Activated T-helper 9 cell treated with anti-CD3 and anti-CD28 coated beads, Interleukin-2, amount 50 U/mL, for 16 hours (primary cell): ENCODE measurements at regions not wholly inside any gene's neighbourhood (a gene's known extent, or its start where the extent isn't known, plus 50 kb on each side); places are given as distances from the start of the nearest gene placed in this dataset.

Experiments used
- DNase-seq: peaks from one replicate; pipeline ENCODE4 v3.0.0-alpha.2; 2020; ENCODE audit warnings: low read depth

- no peak for DNase-seq
Observed at GRCh38 chr11:119490253-119491006, 67.5 kb upstream of the THY1 start.

- no peak for DNase-seq
Observed at GRCh38 chr11:119489087-119489486, 66.1 kb upstream of the THY1 start.

- DNase-seq: no peak
Observed at GRCh38 chr11:119488256-119488995, 65.5 kb upstream of the THY1 start.

GRCh38 chr11:119486691-119487259 is 63.8 kb upstream of the THY1 start:
- DNase-seq: no peak

GRCh38 chr11:119486016-119486415 is 63.0 kb upstream of the THY1 start:
- DNase-seq: no peak

DNA sequence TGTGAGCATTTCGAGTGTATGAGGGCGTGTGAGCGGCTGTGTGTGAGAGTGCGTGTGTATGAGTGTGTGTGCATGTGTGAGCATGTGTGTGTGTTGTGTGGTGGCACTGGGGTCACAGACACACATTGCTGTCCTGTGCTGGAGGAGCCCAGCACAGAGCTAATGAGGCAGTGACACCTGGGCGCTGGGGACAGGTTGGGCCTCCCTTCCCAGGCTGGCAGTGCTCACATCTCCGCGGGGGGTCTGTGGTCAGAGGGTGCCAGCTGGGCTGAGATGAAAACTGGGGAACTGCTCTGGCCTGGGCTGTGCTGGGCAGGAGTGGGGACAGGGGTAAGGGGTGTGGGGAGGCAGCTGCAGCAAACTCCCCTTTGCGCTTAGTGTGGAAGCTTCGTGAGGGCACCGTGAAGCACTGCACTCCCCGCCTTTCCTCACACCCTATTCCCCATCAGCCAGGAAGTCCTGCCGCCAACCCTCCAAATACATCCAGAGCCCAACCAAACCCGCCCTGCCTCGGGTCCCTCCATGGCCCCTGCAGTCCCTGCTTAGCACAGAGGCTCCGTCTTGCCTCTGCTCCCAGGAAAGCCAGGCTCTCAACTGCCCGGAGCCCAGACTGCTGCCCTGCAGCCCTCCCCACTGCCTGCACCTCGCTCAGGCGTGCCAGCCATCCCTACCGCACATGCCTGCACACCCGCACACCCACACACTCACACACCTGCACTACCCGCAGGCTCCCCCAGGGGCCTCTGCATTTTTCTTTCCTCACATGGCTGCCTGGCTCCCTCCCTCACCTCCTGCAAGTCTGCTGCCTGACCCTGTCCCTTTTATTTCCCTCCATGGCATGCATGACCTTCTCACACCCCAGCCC is 62.0 kb upstream of the THY1 start:
- DNase-seq: no peak

GRCh38 chr11:119483881-119484371 is 61.0 kb upstream of the THY1 start:
- no peak for DNase-seq

DNA sequence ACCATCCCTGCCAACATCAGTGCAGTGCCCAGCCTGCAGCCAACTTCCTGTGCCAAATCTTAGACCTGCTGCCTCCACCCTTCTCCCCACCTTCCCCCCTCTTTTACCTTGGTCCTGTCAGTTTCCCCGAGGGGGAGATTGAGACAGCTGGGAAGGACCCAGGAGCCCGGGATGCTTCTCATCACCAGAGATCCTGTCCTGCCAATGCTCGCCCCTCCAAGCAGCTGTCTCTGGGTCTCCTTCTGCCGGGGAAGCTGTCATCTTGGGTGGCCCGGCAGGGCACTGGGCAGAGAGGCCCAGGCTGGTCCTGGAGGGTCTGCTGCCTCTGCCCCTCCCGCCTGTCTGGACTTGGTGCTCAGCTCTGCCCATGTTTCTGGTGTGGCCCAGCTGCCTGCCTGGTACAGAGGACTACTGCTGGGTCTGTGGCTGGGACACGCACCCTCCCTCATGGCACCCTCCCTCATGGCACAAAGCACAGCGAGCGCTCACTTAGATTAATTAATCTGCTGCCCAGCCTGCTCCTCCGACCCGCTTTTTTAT is 60.4 kb upstream of the THY1 start:
- DNase-seq: no peak

GRCh38 chr11:119482521-119483011 is 59.6 kb upstream of the THY1 start:
- no peak for DNase-seq

DNA sequence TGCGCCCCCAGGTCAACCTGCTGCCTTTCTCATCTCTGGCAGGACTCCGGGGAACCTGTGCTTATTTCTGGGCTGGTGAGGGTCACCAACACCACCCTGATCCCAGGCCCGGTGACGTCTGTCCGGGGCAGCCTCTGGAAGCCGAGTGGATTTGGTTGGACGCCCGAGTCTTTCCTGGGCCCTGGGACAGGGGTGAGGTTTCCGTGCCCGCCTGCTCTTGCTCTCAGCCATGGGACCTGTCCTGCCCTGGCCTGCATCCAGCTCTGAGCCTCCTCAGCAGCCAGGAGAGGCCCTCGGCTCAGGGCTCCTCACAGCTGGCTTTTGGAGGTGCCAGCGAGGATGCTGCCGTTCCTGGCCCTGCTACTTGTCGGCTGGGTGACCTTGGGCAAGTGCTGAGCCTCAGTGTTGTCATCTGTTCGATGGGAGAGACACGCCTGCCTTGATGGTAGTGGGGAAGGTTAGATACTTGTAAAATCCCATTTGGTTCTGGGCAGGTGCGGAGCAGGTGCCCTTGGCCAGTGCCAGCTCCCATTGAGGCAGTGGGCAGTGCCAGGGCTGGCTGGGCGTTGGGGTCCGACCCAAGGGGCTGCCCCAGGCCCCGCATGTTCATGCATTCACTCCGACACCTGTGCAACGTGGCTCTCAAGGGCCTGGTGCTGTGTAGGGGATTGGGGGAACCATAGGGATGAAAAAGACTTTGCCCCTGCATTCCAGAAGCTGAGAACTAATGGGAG is 58.9 kb upstream of the THY1 start:
- DNase-seq: no peak

DNA sequence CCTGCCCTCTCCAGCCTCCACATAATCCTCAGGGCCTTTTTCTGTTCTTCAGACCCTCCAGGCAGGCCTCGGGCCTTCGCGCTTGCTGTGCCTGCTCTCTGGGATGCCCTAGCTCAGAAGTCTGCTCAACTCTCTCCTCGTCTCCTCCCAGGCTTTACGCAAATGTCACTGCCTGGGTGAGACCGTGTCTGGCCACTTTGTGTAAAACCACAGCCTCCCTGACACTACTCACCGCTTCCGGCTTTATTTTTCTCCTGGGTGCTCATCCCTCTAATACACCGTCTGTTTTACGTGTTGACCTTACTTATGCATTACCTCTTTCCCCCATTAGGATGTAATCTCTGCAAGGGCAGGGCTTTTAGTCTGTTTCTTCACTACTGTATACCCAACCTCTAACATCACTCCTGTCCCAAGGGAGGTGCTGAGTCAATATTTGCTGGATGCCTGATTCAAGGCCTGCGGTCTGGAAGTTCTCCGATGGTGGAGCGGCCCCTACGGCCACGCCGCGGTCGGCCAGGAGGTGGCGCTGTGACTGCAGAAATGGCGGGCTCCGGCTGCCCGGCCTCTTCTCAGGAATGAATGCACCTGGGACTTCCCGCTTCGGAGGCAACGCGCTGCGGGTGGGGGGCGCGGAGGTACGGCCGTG is 58.2 kb upstream of the THY1 start:
- DNase-seq: peak; percentile 50

DNA sequence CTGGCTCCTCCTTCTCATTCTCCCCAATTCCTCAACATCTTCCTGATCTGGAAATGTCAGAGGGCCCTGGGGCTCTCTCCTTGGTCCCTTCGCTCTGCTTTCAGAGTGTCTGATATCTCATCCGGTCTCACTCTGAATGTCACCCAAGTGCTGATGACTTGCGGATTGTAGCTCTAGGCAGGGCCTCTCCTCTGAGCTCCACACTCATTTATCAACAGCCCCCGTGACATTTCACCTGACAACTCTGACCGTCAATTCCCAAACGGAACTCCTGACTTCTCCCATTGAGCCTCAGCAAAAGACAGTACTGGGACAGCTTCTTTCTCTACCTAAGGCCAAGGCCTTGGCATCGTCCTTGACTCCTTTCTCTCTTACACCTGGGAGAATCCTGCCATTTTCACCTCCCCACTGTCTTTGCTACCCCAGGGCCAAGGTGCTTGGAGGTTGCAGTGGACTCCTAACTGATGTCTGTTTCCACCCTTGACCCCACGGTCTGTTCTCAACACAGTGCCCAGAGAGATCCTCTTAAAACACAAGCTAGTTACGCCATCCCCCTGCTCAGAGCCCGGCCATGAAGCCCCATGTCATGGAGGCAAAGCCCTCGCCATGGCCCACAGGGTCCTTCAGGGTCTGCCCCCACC is 57.5 kb upstream of the THY1 start:
- no peak for DNase-seq

DNA sequence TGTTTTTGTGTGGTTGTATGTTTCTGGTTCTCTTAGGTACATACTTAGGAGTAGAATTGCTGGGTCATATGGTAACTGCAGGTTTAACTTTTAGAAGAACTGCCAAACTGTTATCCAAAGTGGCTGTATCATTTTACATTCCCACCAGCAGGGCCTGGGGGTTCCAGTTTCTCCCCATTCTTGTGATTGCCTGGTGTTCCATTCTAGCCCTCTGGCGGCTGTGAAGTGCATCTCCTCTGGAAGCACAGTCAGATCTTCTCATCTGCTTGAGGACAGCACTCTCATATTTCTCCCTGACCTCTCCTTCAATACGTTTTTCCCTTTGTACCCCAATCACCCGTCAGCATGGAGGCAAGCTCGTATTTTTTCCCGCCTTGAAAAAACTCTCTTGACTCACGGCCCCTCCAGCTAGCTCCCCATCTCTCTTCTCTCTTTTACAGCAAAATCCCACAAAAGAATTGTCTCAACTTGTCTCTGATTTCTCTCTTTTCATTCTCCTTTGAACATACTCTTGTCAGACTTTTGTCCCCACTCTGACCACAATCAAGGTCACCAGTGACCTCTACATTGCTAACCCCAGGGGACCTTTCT is 56.8 kb upstream of the THY1 start:
- no peak for DNase-seq

DNA sequence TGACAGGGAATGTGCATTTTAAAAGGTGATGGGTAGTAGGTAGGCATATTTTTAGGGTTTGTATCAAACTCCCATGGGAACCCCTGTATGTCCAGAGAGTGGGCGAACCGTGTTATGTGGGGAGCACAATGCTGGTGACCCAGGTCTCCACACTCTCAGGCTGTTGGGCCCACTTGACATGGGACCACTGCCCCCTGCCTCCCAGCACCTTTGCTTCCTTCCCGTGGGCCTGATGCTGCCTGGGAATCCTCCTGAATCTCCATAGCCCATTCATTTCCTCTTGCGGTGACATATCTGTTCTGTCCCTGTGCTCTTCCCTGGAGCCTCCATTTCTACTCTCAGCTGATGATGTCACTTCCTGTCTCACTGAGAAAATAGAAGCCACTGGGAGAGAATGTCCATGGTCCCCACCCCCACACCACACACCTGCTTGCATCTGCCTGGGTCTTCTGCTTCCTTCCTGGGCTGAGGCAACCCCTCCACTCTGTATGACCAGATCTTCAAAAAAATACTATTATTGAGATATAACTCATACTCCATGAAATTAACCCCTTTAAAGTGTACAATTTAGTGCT is 55.8 kb upstream of the THY1 start:
- no peak for DNase-seq

GRCh38 chr11:119476666-119477331 is 53.8 kb upstream of the THY1 start:
- DNase-seq: no peak

- no peak for DNase-seq
Observed at GRCh38 chr11:119476038-119476437, 53.1 kb upstream of the THY1 start.

DNA sequence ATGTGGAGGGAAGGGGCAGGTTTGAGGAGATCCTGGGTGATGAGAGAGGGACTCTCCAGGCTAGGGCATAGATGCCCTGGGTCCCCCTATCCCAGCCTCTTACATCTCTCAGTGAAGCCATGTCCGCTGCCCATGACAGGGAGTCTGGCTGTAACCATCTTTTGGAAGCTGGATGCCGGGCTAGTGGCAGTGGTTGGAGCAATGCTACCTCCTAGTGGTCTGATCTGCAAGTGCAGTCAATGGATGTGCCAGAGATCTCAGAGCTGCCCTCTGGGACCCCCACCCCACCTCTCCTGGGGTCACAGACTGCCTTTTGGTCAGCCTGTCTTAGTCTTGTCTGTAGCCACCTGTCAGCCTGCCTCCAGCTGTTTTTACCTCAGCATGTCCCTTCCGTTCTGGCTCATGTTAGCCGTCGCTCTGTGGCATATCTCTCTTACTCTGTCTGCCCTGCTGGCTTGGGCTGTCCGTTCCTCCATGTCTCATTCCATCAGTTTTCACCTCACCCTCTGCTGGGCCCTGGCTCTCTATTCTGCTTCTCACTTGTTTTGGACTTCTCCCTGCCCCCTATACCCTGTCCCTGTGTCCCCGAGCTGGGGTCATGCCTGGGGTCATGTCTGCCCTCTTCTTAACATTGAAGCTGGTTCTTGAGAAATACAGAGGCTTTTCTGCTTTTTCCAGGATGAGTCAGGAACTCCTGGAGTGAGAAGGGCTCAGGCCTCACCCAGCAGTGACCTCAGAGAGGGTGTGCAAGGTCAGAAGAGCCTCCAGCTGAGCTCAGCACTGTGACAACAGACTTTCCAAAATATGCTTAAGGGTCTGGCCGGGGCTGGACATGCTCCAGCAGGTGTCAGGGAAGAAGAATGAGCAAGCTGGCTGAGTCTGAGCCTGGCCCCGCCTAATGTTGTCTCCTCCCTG is 52.0 kb upstream of the THY1 start:
- peak; percentile 16 for DNase-seq
